ENCODE measurements at regions not wholly inside any gene's neighbourhood (a gene's known extent, or its start where the extent isn't known, plus 50 kb on each side); places are given as distances from the start of the nearest gene placed in this dataset.

DNA sequence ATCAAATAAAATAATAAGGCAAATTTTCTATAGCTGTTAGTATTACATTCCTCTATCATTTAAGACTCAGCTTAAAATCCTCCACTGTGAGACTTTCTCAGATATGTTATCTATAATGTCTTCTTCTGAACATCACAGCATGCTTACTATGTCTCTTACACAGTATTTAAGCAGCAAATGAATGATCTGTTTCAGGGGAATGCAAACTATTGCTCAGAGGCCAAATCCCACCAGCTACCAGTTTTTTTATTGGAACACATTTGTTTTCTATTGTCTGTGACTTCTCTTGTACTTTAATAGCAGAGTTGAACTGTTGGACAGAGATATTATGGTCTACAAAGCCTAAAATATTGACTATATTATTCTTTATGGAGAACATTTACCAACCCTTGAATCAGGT lies 59.6 kb downstream of the C3orf38 start:
- no peak for ATAC-seq (ENCODE audit: insufficient read depth, low FRiP score)
- H3K9me3 ChIP-seq (ENCODE audit: control insufficient read depth in 4 of 4, insufficient read depth in 3 of 4, low read length in 3 of 4) = no peaks in the 10 kb centered on the region
- DNase-seq = no peak
- no peaks in the 10 kb centered on the region for H3K36me3 ChIP-seq (ENCODE audit: control insufficient read depth in 4 of 4, insufficient read depth in 4 of 4, low read length in 4 of 4)
- no peak overlapping the region for H3K4me3 ChIP-seq
- H3K27me3 ChIP-seq (ENCODE audit: control insufficient read depth in 3 of 3, insufficient read depth in 3 of 3, low read length in 2 of 3) = no peaks in the 10 kb centered on the region
- TF ChIP-seq, protein P1, sequence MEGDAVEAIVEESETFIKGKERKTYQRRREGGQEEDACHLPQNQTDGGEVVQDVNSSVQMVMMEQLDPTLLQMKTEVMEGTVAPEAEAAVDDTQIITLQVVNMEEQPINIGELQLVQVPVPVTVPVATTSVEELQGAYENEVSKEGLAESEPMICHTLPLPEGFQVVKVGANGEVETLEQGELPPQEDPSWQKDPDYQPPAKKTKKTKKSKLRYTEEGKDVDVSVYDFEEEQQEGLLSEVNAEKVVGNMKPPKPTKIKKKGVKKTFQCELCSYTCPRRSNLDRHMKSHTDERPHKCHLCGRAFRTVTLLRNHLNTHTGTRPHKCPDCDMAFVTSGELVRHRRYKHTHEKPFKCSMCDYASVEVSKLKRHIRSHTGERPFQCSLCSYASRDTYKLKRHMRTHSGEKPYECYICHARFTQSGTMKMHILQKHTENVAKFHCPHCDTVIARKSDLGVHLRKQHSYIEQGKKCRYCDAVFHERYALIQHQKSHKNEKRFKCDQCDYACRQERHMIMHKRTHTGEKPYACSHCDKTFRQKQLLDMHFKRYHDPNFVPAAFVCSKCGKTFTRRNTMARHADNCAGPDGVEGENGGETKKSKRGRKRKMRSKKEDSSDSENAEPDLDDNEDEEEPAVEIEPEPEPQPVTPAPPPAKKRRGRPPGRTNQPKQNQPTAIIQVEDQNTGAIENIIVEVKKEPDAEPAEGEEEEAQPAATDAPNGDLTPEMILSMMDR (IDR thresholded peaks at IDR 0.05; ENCODE audit: control extremely low read depth, extremely low read depth) = no peak
- no peak overlapping the region for H3K9ac ChIP-seq (ENCODE audit: insufficient read depth in 1 of 2, low read length in 2 of 2)
- no peaks in the 10 kb centered on the region for H3K4me1 ChIP-seq (ENCODE audit: control insufficient read depth in 5 of 5, insufficient read depth in 5 of 5, low read length in 5 of 5)
- no peak overlapping the region for H3K27ac ChIP-seq (ENCODE audit: low read depth in 1 of 2, low read length in 1 of 2)

GRCh38 chr3:88211096-88211890 lies 61.5 kb downstream of the C3orf38 start:
- no peaks in the 10 kb centered on the region for H3K9me3 ChIP-seq (ENCODE audit: control insufficient read depth in 4 of 4, insufficient read depth in 3 of 4, low read length in 3 of 4)
- H3K27ac ChIP-seq (ENCODE audit: low read depth in 1 of 2, low read length in 1 of 2) = no peak overlapping the region
- TF ChIP-seq, protein P1 (IDR thresholded peaks at IDR 0.05; ENCODE audit: control extremely low read depth, extremely low read depth) = no peak
- ATAC-seq (ENCODE audit: insufficient read depth, low FRiP score) (no peak), DNase-seq (peak in 2 of 3 donors; percentile 33 to 45)
- H3K4me1 ChIP-seq (ENCODE audit: control insufficient read depth in 5 of 5, insufficient read depth in 5 of 5, low read length in 5 of 5) = no peaks in the 10 kb centered on the region
- H3K27me3 ChIP-seq (ENCODE audit: control insufficient read depth in 3 of 3, insufficient read depth in 3 of 3, low read length in 2 of 3) = no peaks in the 10 kb centered on the region
- no peak overlapping the region for H3K4me3 ChIP-seq
- H3K9ac ChIP-seq (ENCODE audit: insufficient read depth in 1 of 2, low read length in 2 of 2) = no peak overlapping the region
- WGBS, 2 donors = 80 to 97% methylated on average over 2 of the region's 2 CpGs
- no peaks in the 10 kb centered on the region for H3K36me3 ChIP-seq (ENCODE audit: control insufficient read depth in 4 of 4, insufficient read depth in 4 of 4, low read length in 4 of 4)

GRCh38 chr3:88219138-88219792 lies 69.5 kb downstream of the C3orf38 start:
- H3K9me3 ChIP-seq (ENCODE audit: control insufficient read depth in 4 of 4, insufficient read depth in 3 of 4, low read length in 3 of 4) = no peaks in the 10 kb centered on the region
- no peak overlapping the region for H3K9ac ChIP-seq (ENCODE audit: insufficient read depth in 1 of 2, low read length in 2 of 2)
- TF ChIP-seq, protein P1 (IDR thresholded peaks at IDR 0.05; ENCODE audit: control extremely low read depth, extremely low read depth) = no peak
- H3K27ac ChIP-seq (ENCODE audit: low read depth in 1 of 2, low read length in 1 of 2) = no peak overlapping the region
- no peaks in the 10 kb centered on the region for H3K27me3 ChIP-seq (ENCODE audit: control insufficient read depth in 3 of 3, insufficient read depth in 3 of 3, low read length in 2 of 3)
- DNase-seq = peak; percentile 65 to 86 (median 72)
- ATAC-seq (ENCODE audit: insufficient read depth, low FRiP score) = no peak
- H3K4me1 ChIP-seq (ENCODE audit: control insufficient read depth in 5 of 5, insufficient read depth in 5 of 5, low read length in 5 of 5) = no peaks in the 10 kb centered on the region
- no peaks in the 10 kb centered on the region for H3K36me3 ChIP-seq (ENCODE audit: control insufficient read depth in 4 of 4, insufficient read depth in 4 of 4, low read length in 4 of 4)
- WGBS, 2 donors = 13 to 19% methylated on average over 7 of the region's 7 CpGs
- H3K4me3 ChIP-seq = no peak overlapping the region

Measured in lung (tissue), 11 donors.